Caco-2 (cell line): ENCODE measurements at regions not wholly inside any gene's neighbourhood (a gene's known extent, or its start where the extent isn't known, plus 50 kb on each side); places are given as distances from the start of the nearest gene placed in this dataset.

Source experiments
- BruUV-seq: library from RNA; stranded (reverse); fragments of 400-500 nt; replicated peaks from 2 replicates; lab custom pipeline; 2021; lab: Mats Ljungman, UMichigan
- CTCF ChIA-PET: fragments of 300-600 bp; sonication (Branson Sonifier 250); formaldehyde crosslinking; loops from one replicate; lab custom pipeline; 2022; ENCODE audit warnings: antibody characterized with exemption; lab: Charles Lee
- POLR2A ChIA-PET: fragments of 300-600 bp; sonication (Branson Sonifier 250); formaldehyde crosslinking; loops from one replicate; lab custom pipeline; 2022; ENCODE audit warnings: antibody characterized with exemption; lab: Charles Lee
- DNase-seq, 2 experiments: peaks; one replicate each; pipeline versions ENCODE4 v3.0.0 to v3.0.0-alpha.2; 2020 to 2022
- H3K27me3 ChIP-seq: replicated peaks from 2 replicates; pipeline ENCODE4 v1.6.0; 2011; ENCODE audit warnings: low read length; ENCODE audit not compliant: control insufficient read depth, insufficient read depth
- H3K36me3 ChIP-seq: 2 replicates; pipeline ENCODE4 v1.5.1; 2011; ENCODE audit warnings: low read length; ENCODE audit not compliant: control insufficient read depth, insufficient read depth
- H3K4me1 ChIP-seq: fragments of 250-450 bp; sonication (Bioruptor Pico); 2 replicates; pipeline ENCODE4 v1.5.1; 2020; ENCODE audit warnings: mild to moderate bottlenecking
- H3K4me3 ChIP-seq: 2 replicates; pipeline ENCODE4 v1.5.1; 2011; ENCODE audit warnings: low read depth, mild to moderate bottlenecking, control low read depth, low read length
- H3K9me3 ChIP-seq: fragments of 250-450 bp; sonication (Bioruptor Pico); 2 replicates; pipeline ENCODE4 v1.5.1; 2020; ENCODE audit warnings: mild to moderate bottlenecking, moderate library complexity
- H3K27ac Mint-ChIP-seq: one replicate; pipeline ENCODE4 v1.8.0; 2022; ENCODE audit warnings: mixed read lengths; ENCODE audit not compliant: unreplicated experiment
- H3K27me3 Mint-ChIP-seq: one replicate; pipeline ENCODE4 v1.8.0; 2022; ENCODE audit warnings: mixed read lengths; ENCODE audit not compliant: insufficient read depth, unreplicated experiment
- H3K36me3 Mint-ChIP-seq: one replicate; pipeline ENCODE4 v1.8.0; 2022; ENCODE audit warnings: mild to moderate bottlenecking, mixed read lengths; ENCODE audit not compliant: insufficient read depth, unreplicated experiment
- H3K4me1 Mint-ChIP-seq: one replicate; pipeline ENCODE4 v1.8.0; 2022; ENCODE audit warnings: low read depth, mixed read lengths; ENCODE audit not compliant: unreplicated experiment
- H3K4me3 Mint-ChIP-seq: one replicate; pipeline ENCODE4 v1.8.0; 2022; ENCODE audit warnings: mild to moderate bottlenecking, moderate library complexity, mixed read lengths; ENCODE audit not compliant: unreplicated experiment
- H3K9me3 Mint-ChIP-seq: one replicate; pipeline ENCODE4 v1.8.0; 2022; ENCODE audit warnings: mixed read lengths; ENCODE audit not compliant: unreplicated experiment
- CTCF ChIP-seq, 2 experiments: fragments of 200-600 bp in 1 of 2; IDR thresholded peaks; 1 replicate in 1 of 2; 2 replicates in 1 of 2; pipeline versions ENCODE4 v1.5.1 to v1.8.0; 2011 to 2022; ENCODE audit warnings: antibody characterized with exemption in 1 of 2, control low read depth in 1 of 2, inconsistent platforms in 1 of 2, low read depth in 1 of 2, low read length in 1 of 2, mild to moderate bottlenecking in 1 of 2, moderate library complexity in 1 of 2; ENCODE audit not compliant: insufficient read depth in 1 of 2, severe bottlenecking in 1 of 2, unreplicated experiment in 1 of 2
- intact Hi-C: fragments of 100-400 bp; cut with micrococcal nuclease; formaldehyde crosslinking; loops from one replicate; pipeline ENCODE4 v1.10.0; 2022; ENCODE audit not compliant: unreplicated experiment

DNA sequence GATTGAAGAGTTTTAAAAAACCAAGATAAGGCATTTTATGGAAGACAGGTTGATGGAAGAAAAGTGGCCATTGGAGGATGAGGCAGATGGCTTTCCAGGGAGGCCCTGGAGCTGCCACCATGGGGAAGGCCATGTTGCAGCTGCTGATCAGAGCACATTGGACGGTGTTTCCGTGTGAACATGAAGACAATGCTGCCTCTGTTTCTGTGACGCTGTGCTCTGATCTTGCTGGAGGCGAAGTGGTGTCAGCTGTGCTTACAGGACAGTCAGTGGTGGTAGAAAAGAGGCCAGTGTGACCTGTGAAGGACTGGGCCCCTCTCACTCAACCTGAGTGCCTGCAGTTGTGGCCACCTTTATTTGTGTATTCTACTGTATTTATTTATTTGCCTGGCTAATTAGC is 132.9 kb downstream of the FAM204A start:
- TF ChIP-seq CTCF (IDR thresholded peaks at IDR 0.05; ENCODE audit: insufficient read depth in 1 of 2, low read depth in 1 of 2, low read length in 1 of 2, severe bottlenecking in 1 of 2, unreplicated experiment in 1 of 2): no peak
- no peaks in the 10 kb centered on the region for H3K36me3 ChIP-seq
- no peak overlapping the region for H3K27ac Mint-ChIP-seq
- ChIA-PET POLR2A (no interaction called here), CTCF (no interaction called here)
- H3K4me1 Mint-ChIP-seq: peaks cover 6% of the 10 kb centered on the region
- intact Hi-C loops: no loop called here
- H3K4me3 Mint-ChIP-seq: no peak overlapping the region
- no peaks in the 10 kb centered on the region; the same call in 1 of the 2 replicates for H3K4me1 ChIP-seq
- no peak overlapping the region for H3K4me3 ChIP-seq
- DNase-seq: no peak
- no peaks in the 10 kb centered on the region for H3K27me3 Mint-ChIP-seq
- H3K36me3 Mint-ChIP-seq: no peaks in the 10 kb centered on the region
- no peaks in the 10 kb centered on the region for H3K27me3 ChIP-seq
- H3K9me3 Mint-ChIP-seq: no peaks in the 10 kb centered on the region
- H3K9me3 ChIP-seq: no peaks in the 10 kb centered on the region
- no TSS peak for BruUV-seq

- Mint-ChIP-seq H3K4me3 (no peak overlapping the region), H3K9me3 (no peaks in the 10 kb centered on the region), H3K27ac (no peak overlapping the region), H3K27me3 (no peaks in the 10 kb centered on the region), H3K4me1 (peaks cover 6% of the 10 kb centered on the region), H3K36me3 (no peaks in the 10 kb centered on the region)
- CTCF ChIA-PET: no interaction called here
- no peak for DNase-seq
- Histone ChIP-seq H3K36me3 (no peaks in the 10 kb centered on the region), H3K9me3 (no peaks in the 10 kb centered on the region), H3K4me1 (no peaks in the 10 kb centered on the region), H3K27me3 (no peaks in the 10 kb centered on the region), H3K4me3 (no peak overlapping the region)
- TF ChIP-seq CTCF (IDR thresholded peaks at IDR 0.05; ENCODE audit: insufficient read depth in 1 of 2, low read depth in 1 of 2, low read length in 1 of 2, severe bottlenecking in 1 of 2, unreplicated experiment in 1 of 2): no peak
- POLR2A ChIA-PET: no interaction called here
- no TSS peak for BruUV-seq
- intact Hi-C loops: no loop called here
Measured at GRCh38 chr10:118207470-118208007, 134.6 kb downstream of the FAM204A start.

- Mint-ChIP-seq H3K4me3 (no peak overlapping the region), H3K27me3 (no peaks in the 10 kb centered on the region), H3K36me3 (no peaks in the 10 kb centered on the region), H3K27ac (no peak overlapping the region), H3K4me1 (peaks cover 2% of the 10 kb centered on the region), H3K9me3 (no peaks in the 10 kb centered on the region)
- intact Hi-C loops: no loop called here
- H3K4me1 ChIP-seq: no peaks in the 10 kb centered on the region
- BruUV-seq: no TSS peak
- CTCF ChIA-PET: no interaction called here
- no peak for DNase-seq
- no peak for TF ChIP-seq CTCF (IDR thresholded peaks at IDR 0.05; ENCODE audit: insufficient read depth in 1 of 2, low read depth in 1 of 2, low read length in 1 of 2, severe bottlenecking in 1 of 2, unreplicated experiment in 1 of 2)
- POLR2A ChIA-PET: no interaction called here
- no peak overlapping the region for H3K4me3 ChIP-seq
- H3K36me3 ChIP-seq: no peaks in the 10 kb centered on the region
- H3K9me3 ChIP-seq: no peaks in the 10 kb centered on the region
- H3K27me3 ChIP-seq: no peaks in the 10 kb centered on the region
Measured at GRCh38 chr10:118204292-118204943, 137.7 kb downstream of the FAM204A start.
